ENCODE measurements at regions not wholly inside any gene's neighbourhood (a gene's known extent, or its start where the extent isn't known, plus 50 kb on each side); places are given as distances from the start of the nearest gene placed in this dataset.

GRCh38 chr2:128599700-128600099 lies 281.0 kb upstream of the HS6ST1 start:
- no peak for TF ChIP-seq CTCF (IDR thresholded peaks at IDR 0.05; ENCODE audit: insufficient read depth, low read length)
- no peak overlapping the region for H3K4me3 ChIP-seq (ENCODE audit: low read depth, low read length)
- DNase-seq (ENCODE audit: low read depth), result no peak

GRCh38 chr2:128600581-128601297 lies 282.1 kb upstream of the HS6ST1 start:
- no peak for TF ChIP-seq CTCF (IDR thresholded peaks at IDR 0.05; ENCODE audit: insufficient read depth, low read length)
- no peak for DNase-seq (ENCODE audit: low read depth)
- H3K4me3 ChIP-seq (ENCODE audit: low read depth, low read length), result no peak overlapping the region

- DNase-seq (ENCODE audit: low read depth), result no peak
- TF ChIP-seq CTCF (IDR thresholded peaks at IDR 0.05; ENCODE audit: insufficient read depth, low read length), result no peak
- H3K4me3 ChIP-seq (ENCODE audit: low read depth, low read length), result no peak overlapping the region
These were observed 282.8 kb upstream of the HS6ST1 start for GRCh38 chr2:128601298-128602037.

- DNase-seq (ENCODE audit: low read depth), result no peak
- TF ChIP-seq CTCF (IDR thresholded peaks at IDR 0.05; ENCODE audit: insufficient read depth, low read length), result no peak
- no peak overlapping the region for H3K4me3 ChIP-seq (ENCODE audit: low read depth, low read length)
These were observed 283.5 kb upstream of the HS6ST1 start for GRCh38 chr2:128602038-128602698.

GRCh38 chr2:128602699-128603101 lies 284.0 kb upstream of the HS6ST1 start:
- no peak for DNase-seq (ENCODE audit: low read depth)
- no peak for TF ChIP-seq CTCF (IDR thresholded peaks at IDR 0.05; ENCODE audit: insufficient read depth, low read length)
- H3K4me3 ChIP-seq (ENCODE audit: low read depth, low read length), result no peak overlapping the region

GRCh38 chr2:128603411-128603924 lies 284.8 kb upstream of the HS6ST1 start:
- no peak overlapping the region for H3K4me3 ChIP-seq (ENCODE audit: low read depth, low read length)
- no peak for TF ChIP-seq CTCF (IDR thresholded peaks at IDR 0.05; ENCODE audit: insufficient read depth, low read length)
- no peak for DNase-seq (ENCODE audit: low read depth)

Data from fibroblast of the aortic adventitia (primary cell).